ENCODE measurements at regions not wholly inside any gene's neighbourhood (a gene's known extent, or its start where the extent isn't known, plus 50 kb on each side); places are given as distances from the start of the nearest gene placed in this dataset.
"Not testable (repeated sequence)": the region's sequence is repeated elsewhere in the genome, so short reads cannot be mapped to it uniquely, and the experiment has no call there.

DNA sequence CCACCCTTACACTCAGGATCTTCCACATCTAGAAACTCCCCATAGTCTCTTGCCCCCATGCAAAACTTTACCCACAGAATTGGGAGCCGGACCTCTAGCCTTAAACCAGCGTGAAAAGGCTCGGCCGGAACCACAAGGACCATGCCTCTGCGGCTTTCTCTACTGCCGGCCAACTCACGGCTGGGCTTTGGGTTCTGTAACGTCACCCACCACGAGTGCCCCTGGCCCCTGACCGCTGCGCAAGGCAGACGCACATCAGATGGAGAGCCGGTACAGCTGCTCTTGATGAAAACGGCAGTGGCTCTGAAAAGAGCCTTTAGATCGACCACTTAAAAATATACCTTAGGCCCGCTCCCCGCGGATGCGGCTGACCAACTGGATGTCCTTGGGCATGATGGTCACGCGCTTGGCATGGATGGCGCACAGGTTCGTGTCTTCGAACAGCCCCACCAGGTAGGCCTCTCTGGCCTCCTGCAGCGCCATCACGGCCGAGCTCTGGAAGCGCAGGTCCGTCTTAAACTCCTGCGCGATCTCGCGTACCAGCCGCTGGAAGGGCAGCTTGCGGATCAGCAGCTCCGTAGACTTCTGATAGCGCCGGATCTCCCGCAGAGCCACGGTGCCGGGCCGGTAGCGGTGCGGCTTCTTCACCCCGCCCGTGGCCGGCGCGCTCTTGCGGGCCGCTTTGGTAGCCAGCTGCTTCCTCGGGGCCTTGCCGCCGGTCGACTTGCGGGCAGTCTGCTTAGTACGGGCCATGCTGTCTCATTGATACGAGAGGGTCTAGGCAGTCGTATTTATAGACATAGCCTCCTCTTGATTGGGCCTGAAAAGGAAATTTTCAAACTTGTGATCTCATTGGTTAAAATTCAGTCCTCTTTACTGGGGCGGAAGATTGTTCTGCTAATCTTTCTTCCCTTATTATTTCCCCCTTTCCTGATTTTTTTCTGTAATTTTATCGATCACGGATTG, 66.3 kb downstream of the FAM72C start:
- peak in 1 of 2 donors; percentile 33 for DNase-seq

DNA sequence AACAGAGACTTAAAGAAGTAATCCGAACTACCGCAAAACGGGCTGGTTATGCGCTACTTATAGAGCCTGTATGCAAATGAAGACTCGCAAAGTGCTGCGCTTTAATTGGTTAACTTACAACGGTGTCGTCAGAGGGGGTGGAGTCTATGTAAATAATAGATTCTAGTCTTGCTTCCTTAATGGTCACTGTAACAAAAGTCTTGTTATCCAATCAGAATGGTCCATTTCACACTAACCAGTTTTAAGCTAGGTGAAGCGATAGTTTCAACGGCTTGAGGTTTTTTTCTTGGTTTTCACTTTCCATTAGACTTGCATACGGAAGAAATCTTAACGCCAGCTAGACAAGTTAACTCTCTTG, 67.2 kb downstream of the FAM72C start:
- not testable (repeated sequence) for DNase-seq

DNA sequence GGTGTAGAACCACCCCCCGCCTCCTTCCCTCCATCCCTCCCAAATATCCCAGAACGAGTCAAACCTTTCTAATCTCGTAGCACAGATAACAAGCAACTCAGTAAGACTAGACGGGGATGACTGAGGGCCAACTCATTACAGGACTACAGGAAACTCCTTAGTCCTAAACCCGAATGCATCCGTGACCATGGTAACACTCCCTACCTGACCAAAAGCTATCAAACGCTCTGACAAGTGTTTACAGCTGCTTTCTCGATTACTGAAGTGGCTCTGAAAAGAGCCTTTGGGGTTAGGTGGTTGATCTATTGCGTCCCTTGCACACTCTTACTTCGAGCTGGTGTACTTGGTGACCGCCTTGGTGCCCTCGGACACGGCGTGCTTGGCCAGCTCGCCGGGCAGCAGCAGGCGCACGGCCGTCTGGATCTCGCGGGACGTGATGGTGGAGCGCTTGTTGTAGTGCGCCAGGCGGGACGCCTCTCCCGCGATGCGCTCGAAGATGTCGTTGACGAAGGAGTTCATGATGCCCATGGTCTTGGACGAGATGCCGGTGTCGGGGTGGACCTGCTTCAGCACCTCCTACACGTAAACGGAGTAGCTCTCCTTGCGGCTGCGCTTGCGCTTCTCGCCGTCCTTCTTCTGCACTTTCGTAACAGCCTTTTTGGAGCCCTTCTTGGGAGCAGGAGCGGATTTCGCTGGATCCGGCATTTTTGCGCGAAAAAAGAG, 67.7 kb downstream of the FAM72C start:
- DNase-seq, result not testable (repeated sequence)

DNA sequence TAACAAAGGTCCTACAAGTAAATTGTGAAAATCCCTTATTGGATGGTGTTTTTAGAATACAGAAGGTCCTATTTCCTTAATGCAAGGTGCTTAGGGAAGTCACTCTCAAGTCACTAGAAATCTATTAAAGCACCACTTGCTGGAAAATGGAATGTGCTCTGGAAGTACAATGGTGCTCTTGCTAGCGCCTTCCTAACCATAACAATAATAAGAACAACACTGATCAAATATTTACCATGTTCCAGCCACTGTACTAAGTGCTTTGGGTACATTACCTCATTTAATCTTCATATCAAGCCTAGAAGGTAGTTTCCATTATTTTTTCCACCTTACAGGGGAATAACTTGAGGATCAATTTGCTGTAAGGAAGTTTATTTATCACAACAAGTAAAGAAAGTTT, 75.4 kb downstream of the FAM72C start:
- DNase-seq, result not testable (repeated sequence)

DNA sequence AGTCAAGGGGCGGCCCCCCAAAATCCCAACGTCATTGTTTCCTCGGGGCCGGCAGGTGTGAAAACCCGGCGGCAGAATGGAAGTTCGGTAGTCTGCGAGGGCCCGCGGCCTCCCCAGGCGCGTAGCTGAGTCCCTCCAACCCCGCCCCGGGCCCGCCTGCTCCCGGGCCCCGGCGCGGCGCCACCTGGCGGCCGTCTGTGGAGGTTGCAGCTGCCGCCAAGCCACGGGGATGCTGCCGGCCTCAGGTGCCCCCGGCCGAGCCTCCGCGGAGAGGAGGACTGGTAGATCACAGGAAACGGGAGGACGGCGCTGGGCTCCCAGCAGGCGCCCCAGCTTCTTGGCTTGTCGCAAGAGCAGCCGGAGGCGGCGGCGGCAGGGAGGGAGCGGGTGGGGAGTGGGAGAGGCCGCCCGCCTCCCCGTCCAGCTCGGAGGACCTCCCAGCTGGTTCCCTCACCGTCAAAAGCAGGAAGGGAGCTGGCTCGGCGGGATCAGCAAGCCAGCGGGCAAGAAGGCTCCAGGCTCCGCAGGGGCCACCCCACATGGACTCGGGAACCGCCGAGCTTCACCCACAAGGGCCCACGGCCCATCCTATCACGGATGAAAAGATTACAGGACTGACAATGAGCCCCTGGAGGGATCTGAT, 86.7 kb downstream of the FAM72C start:
- peak; percentile 69 to 78 for DNase-seq

DNA sequence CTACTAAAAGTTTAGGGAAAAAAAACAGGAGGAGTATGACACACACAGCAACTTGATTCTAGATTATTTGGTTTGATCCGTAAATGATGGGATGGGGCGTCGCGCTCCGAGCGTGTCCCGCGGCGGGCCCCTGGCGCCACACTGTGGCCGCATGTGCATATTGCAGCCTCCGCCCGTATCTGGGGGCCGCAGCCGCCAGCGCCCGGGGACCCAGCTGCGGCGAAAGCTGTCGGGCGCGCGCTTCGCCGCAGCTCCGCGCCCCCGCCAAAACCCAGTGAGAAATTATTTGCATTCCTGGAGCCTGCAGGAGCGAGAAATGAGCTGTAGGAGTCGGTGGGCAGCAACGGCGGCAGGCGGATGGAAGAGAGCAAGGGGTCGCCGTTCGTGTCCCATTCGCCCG, 87.3 kb downstream of the FAM72C start:
- DNase-seq, result peak; percentile 54 to 55

DNA sequence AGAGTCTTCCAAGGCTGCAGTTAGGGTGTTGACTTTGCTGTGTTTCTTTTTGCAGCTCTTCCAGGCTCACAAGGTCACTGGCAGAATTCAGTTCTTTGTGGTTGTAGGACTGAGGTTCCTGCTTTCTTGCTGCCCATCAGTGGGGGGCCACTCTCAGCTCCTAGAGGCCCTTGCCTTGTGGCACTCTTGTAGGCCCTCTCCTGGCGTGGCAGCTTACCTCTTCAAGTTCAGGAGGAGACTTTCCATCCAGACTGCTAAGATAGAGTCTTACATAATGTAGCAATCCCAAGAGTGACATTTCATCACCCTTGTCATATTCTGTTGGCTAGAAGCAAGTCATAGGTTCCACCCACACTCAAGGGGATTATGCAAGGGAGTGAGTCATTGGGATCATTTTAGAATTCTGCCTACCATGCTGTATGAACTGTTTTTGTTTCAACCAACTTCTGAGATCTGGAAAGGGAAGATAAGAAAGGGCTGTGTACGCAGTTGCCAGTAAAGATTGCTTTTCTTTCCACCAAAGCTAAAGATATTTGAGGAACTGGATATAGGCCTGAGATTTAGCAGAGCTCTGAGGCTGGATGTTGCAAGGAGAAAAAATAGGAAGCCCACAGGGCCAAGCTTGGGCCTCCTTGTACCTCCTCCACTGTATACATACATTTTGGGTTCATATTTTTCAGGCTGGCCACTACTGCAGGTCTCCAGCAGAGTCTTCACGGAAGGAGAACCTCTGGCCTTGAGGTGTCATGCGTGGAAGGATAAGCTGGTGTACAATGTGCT, 91.8 kb downstream of the FAM72C start:
- not testable (repeated sequence) for DNase-seq

DNA sequence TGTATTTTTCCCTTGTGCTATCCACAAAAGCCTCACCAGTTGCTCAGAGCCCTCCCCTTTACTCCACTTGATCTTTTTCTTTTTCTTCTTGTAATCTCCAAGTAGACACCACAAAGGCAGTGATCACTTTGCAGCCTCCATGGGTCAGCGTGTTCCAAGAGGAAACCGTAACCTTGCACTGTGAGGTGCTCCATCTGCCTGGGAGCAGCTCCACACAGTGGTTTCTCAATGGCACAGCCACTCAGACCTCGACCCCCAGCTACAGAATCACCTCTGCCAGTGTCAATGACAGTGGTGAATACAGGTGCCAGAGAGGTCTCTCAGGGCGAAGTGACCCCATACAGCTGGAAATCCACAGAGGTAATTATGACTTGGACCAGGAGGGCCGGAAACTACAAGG, 95.8 kb downstream of the FAM72C start:
- not testable (repeated sequence) for DNase-seq

DNA sequence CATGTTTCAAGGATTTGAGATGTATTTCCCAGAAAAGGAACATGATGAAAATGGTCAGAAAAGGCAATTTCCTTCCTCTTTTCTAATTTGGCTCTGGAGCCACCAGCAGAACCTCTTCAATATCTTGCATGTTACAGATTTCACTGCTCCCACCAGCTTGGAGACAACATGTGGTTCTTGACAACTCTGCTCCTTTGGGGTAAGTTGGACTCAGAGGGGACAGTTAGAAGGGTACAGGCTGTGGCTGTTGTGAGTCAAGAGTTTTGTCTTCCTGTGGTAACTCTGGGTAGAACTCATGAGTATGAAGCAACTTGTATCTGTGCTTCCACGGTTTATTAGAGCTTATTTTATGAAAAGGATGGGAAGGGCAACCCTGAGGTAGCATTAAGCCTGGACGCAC, 97.2 kb downstream of the FAM72C start:
- DNase-seq, result not testable (repeated sequence)

DNA sequence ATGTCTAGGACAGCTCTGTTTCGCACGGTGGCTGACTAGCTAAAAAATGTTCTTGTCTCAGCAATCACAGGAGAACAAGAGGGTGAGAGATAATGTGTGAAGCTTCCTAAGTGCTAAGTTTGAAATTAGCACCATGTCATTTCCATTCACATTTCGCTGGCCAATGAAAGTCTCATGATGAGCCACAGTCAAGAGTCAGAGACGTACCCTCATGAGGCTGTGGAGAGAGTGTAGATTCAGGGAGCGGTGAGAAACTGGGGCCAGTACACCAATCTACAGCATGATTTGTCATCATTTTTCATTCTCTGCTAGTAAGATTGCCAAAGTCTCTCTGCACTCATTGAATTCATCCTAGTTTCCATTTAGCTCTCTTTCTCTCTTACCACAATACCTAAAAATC, 98.1 kb downstream of the FAM72C start:
- not testable (repeated sequence) for DNase-seq

DNA sequence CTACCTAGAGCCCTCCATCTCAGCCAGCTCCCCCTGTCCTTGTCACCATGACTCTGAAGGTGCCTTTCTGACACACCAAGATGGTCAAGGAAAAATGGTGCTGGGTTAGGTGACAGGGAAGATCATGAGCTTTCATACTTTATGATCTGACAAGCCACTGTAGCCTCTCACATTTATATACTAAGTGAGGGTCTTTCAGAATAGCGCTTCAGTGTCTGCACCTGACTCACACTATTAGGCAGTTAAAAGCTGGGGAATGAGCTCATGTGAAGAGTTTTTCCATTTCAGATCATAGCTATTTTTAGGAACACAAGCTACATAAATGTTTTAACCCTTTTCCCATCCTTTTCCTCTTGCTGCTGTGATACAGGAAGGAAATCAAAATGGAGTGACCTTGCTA, 101.4 kb downstream of the FAM72C start:
- not testable (repeated sequence) for DNase-seq

DNA sequence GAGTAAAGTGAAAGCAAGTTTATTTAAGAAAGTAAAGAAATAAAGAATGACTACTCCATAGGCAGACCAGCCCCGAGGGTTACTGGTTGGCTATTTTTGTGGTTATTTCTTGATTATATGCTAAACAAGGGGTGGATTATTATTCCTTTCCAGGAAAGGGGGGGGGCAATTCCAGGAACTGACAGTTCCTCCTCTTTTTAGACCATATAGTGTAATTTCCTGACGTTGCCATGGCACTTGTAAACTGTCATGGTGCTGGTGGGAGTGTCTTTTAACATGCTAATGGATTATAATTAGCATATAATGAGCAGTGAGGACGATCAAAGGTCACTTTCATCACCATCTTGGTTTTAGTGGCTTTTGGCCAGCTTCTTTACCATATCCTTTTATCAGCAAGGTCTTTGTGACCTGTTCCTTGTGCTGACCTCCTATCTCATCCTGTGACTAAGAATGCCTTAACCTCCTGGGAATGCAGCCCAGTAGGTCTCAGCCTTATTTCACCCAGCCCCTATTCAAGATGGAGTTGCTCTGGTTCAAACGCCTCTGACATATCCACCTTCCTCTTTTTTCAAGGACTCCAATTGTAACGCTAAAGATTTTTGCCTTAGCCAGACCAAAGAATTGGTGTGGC, 104.1 kb downstream of the FAM72C start:
- DNase-seq, result not testable (repeated sequence)

DNA sequence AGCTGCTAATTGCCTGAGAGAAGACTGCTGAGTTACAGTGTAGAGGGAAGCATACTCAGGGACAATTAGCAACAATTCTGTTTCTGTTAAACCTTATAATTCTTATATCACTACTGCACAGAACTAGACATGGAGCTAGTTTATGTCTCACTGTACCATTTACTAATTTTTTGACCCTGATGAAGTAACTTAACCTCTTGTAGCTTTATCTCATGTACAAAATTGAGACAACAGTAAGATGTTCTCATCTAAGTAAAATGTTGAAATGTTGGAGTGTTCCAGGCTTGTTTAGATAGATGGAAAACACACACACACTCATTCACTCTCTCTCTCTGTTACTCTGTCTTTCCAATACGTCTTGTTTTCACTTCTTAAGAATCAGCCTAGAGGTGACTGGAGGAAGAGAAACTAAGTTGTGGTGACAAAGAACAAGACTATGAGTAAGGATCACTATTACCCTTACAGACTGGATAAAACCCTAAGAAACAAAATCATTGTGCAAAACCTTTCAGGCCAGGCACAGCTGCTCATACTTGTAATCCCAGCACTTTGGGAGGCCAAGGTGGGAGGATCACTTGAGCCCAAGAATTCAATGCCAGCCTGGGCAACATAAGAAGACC, 107.8 kb downstream of the FAM72C start:
- peak in 1 of 2 donors; percentile 1 for DNase-seq

DNA sequence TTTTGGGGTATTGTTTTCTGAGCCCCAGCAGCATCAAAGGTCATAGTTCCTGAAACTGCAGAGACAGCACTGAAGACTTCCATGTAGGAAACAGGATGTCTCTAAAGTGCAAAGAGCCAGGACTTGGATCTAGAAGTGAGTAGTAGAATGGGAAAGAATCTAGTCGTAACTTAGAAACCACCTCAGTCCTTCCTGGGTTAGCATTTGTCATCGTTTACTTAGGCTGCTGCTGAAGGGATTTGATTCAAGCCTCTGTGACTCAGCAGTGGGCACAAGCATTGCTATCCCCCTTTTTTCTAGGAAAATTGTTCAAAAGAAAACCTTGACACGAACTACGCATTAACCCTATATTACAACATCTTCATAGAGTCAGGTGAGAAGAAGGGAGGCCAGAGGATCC, 109.1 kb downstream of the FAM72C start:
- not testable (repeated sequence) for DNase-seq

DNA sequence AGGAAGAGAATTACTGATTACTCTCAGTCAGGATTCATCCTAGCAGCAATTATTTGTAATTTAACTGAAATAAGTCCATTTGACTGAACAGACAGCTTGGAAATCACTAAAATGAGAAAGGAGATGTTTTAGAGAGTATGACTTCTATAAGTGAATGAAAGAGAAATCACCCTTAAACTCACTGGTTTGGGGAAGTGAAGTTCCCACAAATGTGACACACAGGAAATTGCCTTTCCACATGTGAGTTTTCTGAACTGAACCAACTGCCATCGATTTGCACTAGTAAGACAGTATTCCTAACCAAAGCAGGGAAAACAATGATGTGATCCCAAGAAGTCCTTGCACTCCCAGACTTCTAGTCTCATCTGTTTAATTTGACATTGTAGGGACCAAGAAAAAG, 110.5 kb downstream of the FAM72C start:
- DNase-seq, result not testable (repeated sequence)

DNA sequence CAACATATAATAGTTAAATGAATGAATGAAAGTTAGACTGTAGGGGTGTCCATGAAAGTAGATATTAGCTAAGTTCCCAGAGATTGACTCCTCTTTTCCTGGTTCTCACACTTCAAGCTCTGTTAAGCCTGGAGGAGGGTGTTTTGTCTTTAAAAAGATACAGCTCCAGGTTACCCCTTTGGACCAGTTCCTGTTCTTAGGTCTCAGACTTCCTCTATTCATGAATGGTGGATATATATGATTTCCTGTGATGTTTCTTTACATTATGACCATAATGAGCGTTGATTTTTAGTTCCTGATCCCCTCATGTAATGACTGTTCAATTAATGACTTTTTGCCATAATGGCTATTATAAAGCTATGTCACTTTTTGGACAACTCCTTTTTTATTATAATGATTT, 115.9 kb downstream of the FAM72C start:
- not testable (repeated sequence) for DNase-seq

DNA sequence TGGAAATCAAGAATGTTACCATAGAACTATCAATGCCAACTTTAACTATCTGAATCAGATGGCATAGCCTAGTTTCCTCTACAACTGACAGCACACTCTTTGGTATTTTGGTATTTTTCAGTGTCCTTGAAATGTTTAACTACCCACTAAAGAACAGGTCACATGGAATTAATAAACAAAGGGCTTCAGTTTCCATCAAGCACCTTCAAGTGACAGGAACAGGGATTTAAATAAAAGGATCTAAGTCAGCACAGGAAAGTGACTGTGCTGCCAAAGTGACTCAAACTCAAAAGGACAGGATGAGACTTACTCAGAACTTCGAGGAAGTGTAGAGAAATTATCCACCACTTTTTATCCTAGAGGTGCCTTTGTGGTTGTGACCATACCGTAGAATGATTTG, 117.7 kb downstream of the FAM72C start:
- not testable (repeated sequence) for DNase-seq

DNA sequence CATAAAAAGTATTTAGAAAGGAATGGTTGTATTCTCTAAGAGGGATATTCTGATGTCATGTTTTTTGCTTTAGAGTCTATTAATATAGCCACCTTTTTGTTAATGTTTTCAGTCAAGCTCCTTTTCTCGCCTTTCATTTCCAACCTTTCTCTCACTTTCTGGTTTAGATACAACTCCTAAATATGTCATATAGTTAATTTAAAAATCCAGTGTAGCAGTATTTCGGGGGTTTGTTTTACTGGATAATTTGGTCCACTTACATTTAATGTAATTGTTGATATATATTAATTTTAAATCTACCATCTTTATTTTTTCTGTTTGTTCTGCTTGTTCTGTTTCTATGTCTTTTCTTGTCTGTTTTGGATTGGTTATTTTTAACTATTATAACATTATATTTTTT, 121.1 kb downstream of the FAM72C start:
- not testable (repeated sequence) for DNase-seq

DNA sequence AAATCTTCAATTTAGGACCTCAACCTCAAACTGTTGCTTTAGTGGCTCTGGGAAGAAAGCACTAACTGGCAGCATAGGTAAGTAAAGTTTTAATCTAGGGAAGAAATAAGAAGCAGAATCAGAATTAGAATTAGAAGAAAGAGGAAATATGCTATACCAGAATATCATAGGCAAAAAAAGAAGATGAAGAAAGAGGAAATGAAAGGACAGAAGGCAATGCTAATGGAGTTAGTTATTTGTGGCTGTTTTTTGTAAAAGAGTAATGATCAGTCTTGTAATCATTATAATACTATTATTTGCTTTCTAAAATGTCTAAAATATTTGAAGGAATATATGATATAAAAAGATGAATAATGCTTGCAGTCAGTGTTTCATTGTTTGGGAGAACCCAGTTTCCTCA, 122.9 kb downstream of the FAM72C start:
- DNase-seq, result not testable (repeated sequence)

DNA sequence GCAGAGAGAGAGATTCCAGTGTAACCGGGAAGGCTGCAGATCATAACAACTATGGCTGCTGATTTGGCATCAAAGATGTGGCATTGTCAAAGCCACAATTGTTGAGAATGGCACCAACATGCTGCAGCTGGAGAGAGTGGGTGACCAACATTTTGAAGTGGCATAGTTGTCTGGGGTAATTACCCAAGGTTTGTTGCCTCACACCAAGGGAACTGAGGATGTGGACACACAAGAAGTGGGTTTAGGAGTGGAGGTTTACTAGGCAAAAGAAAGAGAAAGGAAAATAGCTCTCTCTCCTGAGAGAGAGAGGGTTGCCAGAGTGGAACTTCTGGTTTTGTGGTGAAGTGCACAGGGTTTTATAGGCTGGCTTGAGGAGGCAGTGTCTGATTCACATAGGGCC, 126.6 kb downstream of the FAM72C start:
- not testable (repeated sequence) for DNase-seq

DNA sequence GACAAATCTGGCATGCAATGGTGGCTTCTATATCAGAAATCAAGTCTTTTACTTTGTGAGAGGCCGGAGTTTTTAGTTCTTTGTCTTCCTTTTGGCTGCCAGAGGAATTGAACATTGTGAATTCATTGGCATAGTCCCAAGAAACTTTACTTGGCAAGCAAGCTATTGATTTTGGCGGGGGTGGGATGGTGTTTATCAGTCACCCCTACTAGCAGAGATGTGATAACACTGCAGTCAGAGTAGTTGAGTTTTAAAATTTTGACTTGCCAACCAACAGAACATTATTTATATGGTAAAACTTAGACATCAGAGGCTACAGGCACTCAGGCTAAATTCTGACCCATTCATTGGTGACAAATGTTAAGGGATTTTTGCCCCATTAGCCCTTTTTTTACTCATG, 129.7 kb downstream of the FAM72C start:
- not testable (repeated sequence) for DNase-seq

DNA sequence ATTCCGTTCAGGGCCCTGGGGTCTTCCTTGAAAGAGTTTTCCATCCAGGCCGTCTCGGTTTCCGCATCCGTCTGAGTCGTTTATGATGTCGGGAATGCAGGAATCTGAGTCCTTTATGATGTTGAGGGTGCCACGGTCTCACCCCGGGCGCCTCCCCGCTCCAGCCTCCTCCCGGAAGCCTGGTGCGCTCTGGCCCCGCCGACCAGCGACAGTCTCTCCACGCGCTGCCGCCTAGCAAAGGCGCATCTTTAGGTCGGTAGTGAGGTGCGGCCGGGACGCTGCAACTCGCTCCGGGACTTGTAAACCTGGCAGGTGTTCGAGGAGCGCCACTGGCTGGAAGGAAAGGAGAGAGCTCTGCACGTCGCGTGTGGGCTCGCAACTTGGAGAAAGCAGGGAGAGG, 132.6 kb downstream of the FAM72C start:
- DNase-seq, result not testable (repeated sequence)

Data from stimulated activated CD4-positive, alpha-beta T cell treated with anti-CD3 and anti-CD28 coated beads, Interleukin-2, amount 100 ng/mL, for 24 hours (primary cell).